DOHH2 (cell line): ENCODE measurements at regions not wholly inside any gene's neighbourhood (a gene's known extent, or its start where the extent isn't known, plus 50 kb on each side); places are given as distances from the start of the nearest gene placed in this dataset.

Experiments used
- H3F3A ChIP-seq: fragments of 200-600 bp; sonication (generic), shearing (Covaris generic); 2 replicates; pipeline ENCODE4 v1.6.0; 2016; ENCODE audit warnings: antibody characterized with exemption, mild to moderate bottlenecking; ENCODE audit not compliant: control insufficient read depth, insufficient read depth
- H3K27ac ChIP-seq: fragments of 200-600 bp; sonication (generic); 2 replicates; pipeline ENCODE4 v1.5.1; 2014; ENCODE audit warnings: low read depth, mild to moderate bottlenecking, low read length, moderate library complexity
- H3K27me3 ChIP-seq: fragments of 200-600 bp; sonication (generic); 2 replicates; pipeline ENCODE4 v1.6.1; 2014; ENCODE audit warnings: mild to moderate bottlenecking, low read length, mixed read lengths; ENCODE audit not compliant: control insufficient read depth
- H3K36me3 ChIP-seq: fragments of 200-600 bp; sonication (generic); 2 replicates; pipeline ENCODE4 v1.6.1; 2014; ENCODE audit warnings: mild to moderate bottlenecking, low read length, moderate library complexity, mixed read lengths; ENCODE audit not compliant: control insufficient read depth
- H3K4me1 ChIP-seq: fragments of 200-600 bp; sonication (generic); 2 replicates; pipeline ENCODE4 v1.6.1; 2014; ENCODE audit warnings: mild to moderate bottlenecking, low read length, mixed read lengths; ENCODE audit not compliant: control insufficient read depth
- H3K4me2 ChIP-seq: fragments of 200-600 bp; sonication (generic); 2 replicates; pipeline ENCODE4 v1.6.0; 2014; ENCODE audit warnings: mild to moderate bottlenecking, low read length, moderate library complexity
- H3K4me3 ChIP-seq: fragments of 200-600 bp; sonication (generic); 2 replicates; pipeline ENCODE4 v1.5.1; 2014; ENCODE audit warnings: mild to moderate bottlenecking, low read length, mixed read lengths
- H3K79me2 ChIP-seq: fragments of 200-600 bp; sonication (generic); 2 replicates; pipeline ENCODE4 v1.6.1; 2014; ENCODE audit warnings: mild to moderate bottlenecking, low read length, mixed read lengths; ENCODE audit not compliant: control insufficient read depth
- H3K9me2 ChIP-seq: fragments of 200-600 bp; sonication (generic); replicated peaks from 2 replicates; pipeline ENCODE4 v1.6.1; 2014; ENCODE audit warnings: mild to moderate bottlenecking, low read length, mixed read lengths; ENCODE audit not compliant: control insufficient read depth
- H3K9me3 ChIP-seq: fragments of 200-600 bp; sonication (generic); 2 replicates; pipeline ENCODE4 v1.6.1; 2014; ENCODE audit warnings: antibody characterized with exemption, low read length, mixed read lengths; ENCODE audit not compliant: control insufficient read depth, insufficient read depth
- H4K20me1 ChIP-seq: fragments of 200-600 bp; sonication (generic); 2 replicates; pipeline ENCODE4 v1.6.0; 2014; ENCODE audit warnings: low read depth, mild to moderate bottlenecking, antibody characterized with exemption, low read length, moderate library complexity; ENCODE audit not compliant: control insufficient read depth, insufficient read depth
- CTCF ChIP-seq: fragments of 200-600 bp; sonication (generic); IDR thresholded peaks from one replicate; pipeline ENCODE4 v1.5.1; 2014; ENCODE audit warnings: antibody characterized with exemption, mild to moderate bottlenecking, low read depth, low read length; ENCODE audit not compliant: poor library complexity, severe bottlenecking
- EZH2phosphoT487 ChIP-seq: fragments of 200-600 bp; sonication (generic); IDR thresholded peaks from 2 replicates; pipeline ENCODE4 v1.6.1; 2017; ENCODE audit warnings: borderline replicate concordance, mild to moderate bottlenecking, antibody characterized with exemption, low read length, moderate library complexity, mixed read lengths

- H3F3A ChIP-seq = no peaks in the 10 kb centered on the region
- no peak overlapping the region for H3K4me2 ChIP-seq
- H4K20me1 ChIP-seq = no peaks in the 10 kb centered on the region
- no peaks in the 10 kb centered on the region for H3K9me2 ChIP-seq
- H3K36me3 ChIP-seq = no peaks in the 10 kb centered on the region
- H3K79me2 ChIP-seq = no peaks in the 10 kb centered on the region
- no peaks in the 10 kb centered on the region for H3K27me3 ChIP-seq
- H3K4me1 ChIP-seq = no peaks in the 10 kb centered on the region
- no peak overlapping the region for H3K27ac ChIP-seq
- H3K9me3 ChIP-seq = no peaks in the 10 kb centered on the region
- no peak overlapping the region for H3K4me3 ChIP-seq
- TF ChIP-seq EZH2phosphoT487 = no peak
Measured at GRCh38 chr6:143607974-143608373, 69.8 kb upstream of the PHACTR2 start.

- no peaks in the 10 kb centered on the region for H4K20me1 ChIP-seq
- H3K27me3 ChIP-seq = no peaks in the 10 kb centered on the region
- no peaks in the 10 kb centered on the region for H3K36me3 ChIP-seq
- no peaks in the 10 kb centered on the region for H3F3A ChIP-seq
- H3K27ac ChIP-seq = no peak overlapping the region
- H3K9me2 ChIP-seq = no peaks in the 10 kb centered on the region
- no peak overlapping the region for H3K4me2 ChIP-seq
- H3K4me3 ChIP-seq = no peak overlapping the region
- no peaks in the 10 kb centered on the region for H3K79me2 ChIP-seq
- no peaks in the 10 kb centered on the region for H3K4me1 ChIP-seq
- H3K9me3 ChIP-seq = no peaks in the 10 kb centered on the region
- TF ChIP-seq CTCF = no peak
- TF ChIP-seq EZH2phosphoT487 = no peak
Measured at GRCh38 chr6:143607168-143607567, 70.6 kb upstream of the PHACTR2 start.

GRCh38 chr6:143605906-143606521, 71.8 kb upstream of the PHACTR2 start:
- Histone ChIP-seq H3F3A (no peaks in the 10 kb centered on the region), H3K9me3 (no peaks in the 10 kb centered on the region), H3K4me2 (no peak overlapping the region), H3K36me3 (no peaks in the 10 kb centered on the region), H3K79me2 (no peaks in the 10 kb centered on the region), H3K4me1 (no peaks in the 10 kb centered on the region), H3K27me3 (no peaks in the 10 kb centered on the region), H3K4me3 (no peak overlapping the region), H3K27ac (no peak overlapping the region), H3K9me2 (no peaks in the 10 kb centered on the region), H4K20me1 (no peaks in the 10 kb centered on the region)
- TF ChIP-seq CTCF (no peak), EZH2phosphoT487 (no peak)

- Histone ChIP-seq H3K79me2 (no peaks in the 10 kb centered on the region), H3K9me2 (no peaks in the 10 kb centered on the region)
Measured at GRCh38 chr6:143603455-143603854, 74.3 kb upstream of the PHACTR2 start.

More at GRCh38 chr6:143603455-143603854, 74.3 kb upstream of the PHACTR2 start:
- Histone ChIP-seq H3K27me3 (no peaks in the 10 kb centered on the region), H3K36me3 (no peaks in the 10 kb centered on the region), H3K4me3 (no peak overlapping the region), H3K9me3 (no peaks in the 10 kb centered on the region), H4K20me1 (no peaks in the 10 kb centered on the region), H3K27ac (no peak overlapping the region), H3K4me2 (no peak overlapping the region), H3K4me1 (no peaks in the 10 kb centered on the region), H3F3A (no peaks in the 10 kb centered on the region)
- TF ChIP-seq EZH2phosphoT487 = no peak
- TF ChIP-seq CTCF = no peak
